ENCODE measurements at regions not wholly inside any gene's neighbourhood (a gene's known extent, or its start where the extent isn't known, plus 50 kb on each side); places are given as distances from the start of the nearest gene placed in this dataset.
"Not testable (repeated sequence)": the region's sequence is repeated elsewhere in the genome, so short reads cannot be mapped to it uniquely, and the experiment has no call there.

GRCh38 chrX:15033917-15034316 is 160.7 kb downstream of the MOSPD2 start:
- no peak for TF ChIP-seq CTCF (IDR thresholded peaks at IDR 0.05)
- no peak overlapping the region for H3K27ac ChIP-seq

- TF ChIP-seq CTCF (IDR thresholded peaks at IDR 0.05): no peak
- no peak for TF ChIP-seq ZFX (IDR thresholded peaks at IDR 0.05; ENCODE audit: borderline replicate concordance)
- no peak overlapping the region for H3K27ac ChIP-seq
These were observed 144.3 kb downstream of the MOSPD2 start for GRCh38 chrX:15017491-15017890.

- no peak for TF ChIP-seq CTCF (IDR thresholded peaks at IDR 0.05)
- TF ChIP-seq ZFX (IDR thresholded peaks at IDR 0.05; ENCODE audit: borderline replicate concordance): no peak
- H3K27ac ChIP-seq: no peak overlapping the region
These were observed 142.8 kb downstream of the MOSPD2 start for GRCh38 chrX:15016051-15016450.

DNA sequence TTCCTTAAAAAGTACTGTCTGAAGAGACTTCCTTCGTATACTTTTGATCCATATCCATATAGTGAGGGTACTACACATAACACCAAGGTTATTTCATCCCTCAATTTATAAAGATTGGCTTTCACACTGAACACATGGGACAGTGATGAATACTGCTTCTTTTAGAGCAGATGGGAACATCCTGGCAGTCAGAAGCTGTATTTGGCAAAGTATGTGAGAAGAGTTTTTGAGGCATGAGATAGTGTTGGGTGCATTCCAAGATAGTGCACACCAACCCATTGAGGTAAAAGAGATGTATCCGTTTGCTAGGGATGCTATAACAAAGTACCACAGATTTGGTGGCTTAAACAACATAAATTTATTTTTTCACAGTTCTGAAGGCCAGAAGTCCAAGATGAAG is 141.1 kb downstream of the MOSPD2 start:
- TF ChIP-seq CTCF (IDR thresholded peaks at IDR 0.05) (no peak), ZFX (IDR thresholded peaks at IDR 0.05; ENCODE audit: borderline replicate concordance) (no peak)
- H3K27ac ChIP-seq: no peak overlapping the region

GRCh38 chrX:15013461-15013860 is 140.2 kb downstream of the MOSPD2 start:
- TF ChIP-seq CTCF (IDR thresholded peaks at IDR 0.05) (no peak), ZFX (IDR thresholded peaks at IDR 0.05; ENCODE audit: borderline replicate concordance) (no peak)

GRCh38 chrX:14997271-14997670 is 124.0 kb downstream of the MOSPD2 start:
- TF ChIP-seq CTCF (IDR thresholded peaks at IDR 0.05) (no peak), ZFX (IDR thresholded peaks at IDR 0.05; ENCODE audit: borderline replicate concordance) (no peak)
- no peak overlapping the region for H3K27ac ChIP-seq

More at GRCh38 chrX:15013461-15013860, 140.2 kb downstream of the MOSPD2 start:
- no peak overlapping the region for H3K27ac ChIP-seq

DNA sequence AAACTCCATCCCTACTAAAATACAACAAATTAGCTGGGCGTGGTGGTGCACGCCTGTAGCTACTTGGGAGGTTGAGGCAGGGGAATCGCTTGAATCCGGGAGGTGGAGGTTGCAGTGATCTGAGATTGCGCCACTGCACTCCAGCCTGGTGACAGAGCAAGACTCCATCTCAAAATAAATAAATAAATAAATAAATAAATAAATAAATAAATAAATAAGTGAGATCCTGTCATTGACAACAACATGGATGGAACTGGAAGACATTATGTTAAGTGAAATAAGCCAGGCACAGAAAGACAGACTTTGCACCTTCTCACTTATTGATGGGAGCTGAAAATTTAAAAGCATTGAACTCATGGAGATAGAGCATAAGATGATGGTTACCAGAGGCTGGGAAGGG is 111.2 kb downstream of the MOSPD2 start:
- not testable (repeated sequence) for H3K27ac ChIP-seq

Measured in 22Rv1 (cell line).